ENCODE measurements at regions not wholly inside any gene's neighbourhood (a gene's known extent, or its start where the extent isn't known, plus 50 kb on each side); places are given as distances from the start of the nearest gene placed in this dataset.

DNA sequence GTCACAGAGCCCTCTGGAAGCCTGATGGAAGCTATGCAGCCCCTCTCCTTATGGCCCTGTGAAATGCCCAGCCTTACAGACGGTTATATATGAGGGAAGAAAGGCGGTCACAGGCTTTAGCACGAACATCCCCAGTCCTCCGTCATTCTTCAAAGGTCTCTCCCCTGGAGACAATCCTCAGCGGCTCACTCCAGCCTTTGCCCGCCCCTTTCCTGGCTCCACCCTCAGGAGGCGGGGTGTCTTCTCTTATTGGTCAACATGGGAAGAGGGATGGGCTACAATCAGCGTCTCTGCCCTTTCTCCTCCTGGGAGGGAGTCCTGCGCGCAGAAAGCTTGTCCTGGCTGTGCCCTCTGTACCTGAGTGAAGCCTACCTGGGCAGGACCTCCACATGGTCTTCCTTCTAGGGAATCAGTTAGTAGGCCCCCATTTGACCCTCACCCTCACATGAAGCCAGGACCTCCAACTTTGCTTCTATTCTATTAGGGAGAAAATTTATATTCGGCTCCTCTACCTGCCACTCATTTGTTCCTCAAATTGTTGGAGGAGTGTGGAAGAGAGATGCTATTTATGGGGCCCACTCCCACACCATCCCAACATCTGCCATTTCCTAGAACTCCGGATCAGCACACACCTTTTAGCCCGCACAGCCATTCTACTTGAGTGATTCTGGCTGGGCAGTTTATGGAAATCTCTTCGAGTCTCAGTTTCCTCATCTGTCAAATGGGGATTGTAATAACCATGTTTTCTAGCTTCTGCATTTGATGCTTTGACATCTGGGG is 112.9 kb upstream of the SLC6A11 start:
- FAIRE-seq: no peak
- no peak for DNase-seq (ENCODE audit: low spot score)

DNA sequence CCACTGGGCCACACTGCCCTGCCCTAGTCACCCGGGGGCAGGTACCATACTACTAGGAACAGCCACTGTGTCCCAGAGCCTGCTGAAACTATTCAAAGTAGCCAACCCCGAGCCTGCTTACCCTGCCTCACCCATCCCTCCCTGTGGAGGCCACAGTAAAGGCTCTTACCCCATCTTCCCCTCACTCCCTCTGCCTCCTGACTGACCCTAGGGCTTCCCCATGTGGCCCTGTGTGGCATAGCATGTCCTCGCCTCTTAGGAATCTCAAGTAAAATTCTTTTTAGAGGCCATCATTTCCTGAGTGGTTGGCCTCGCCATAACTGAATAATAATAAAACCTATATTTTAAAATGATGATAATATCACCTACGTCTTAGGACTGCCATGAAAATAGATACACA is 112.2 kb upstream of the SLC6A11 start:
- DNase-seq (ENCODE audit: low spot score): peak; percentile 44
- FAIRE-seq: no peak

DNA sequence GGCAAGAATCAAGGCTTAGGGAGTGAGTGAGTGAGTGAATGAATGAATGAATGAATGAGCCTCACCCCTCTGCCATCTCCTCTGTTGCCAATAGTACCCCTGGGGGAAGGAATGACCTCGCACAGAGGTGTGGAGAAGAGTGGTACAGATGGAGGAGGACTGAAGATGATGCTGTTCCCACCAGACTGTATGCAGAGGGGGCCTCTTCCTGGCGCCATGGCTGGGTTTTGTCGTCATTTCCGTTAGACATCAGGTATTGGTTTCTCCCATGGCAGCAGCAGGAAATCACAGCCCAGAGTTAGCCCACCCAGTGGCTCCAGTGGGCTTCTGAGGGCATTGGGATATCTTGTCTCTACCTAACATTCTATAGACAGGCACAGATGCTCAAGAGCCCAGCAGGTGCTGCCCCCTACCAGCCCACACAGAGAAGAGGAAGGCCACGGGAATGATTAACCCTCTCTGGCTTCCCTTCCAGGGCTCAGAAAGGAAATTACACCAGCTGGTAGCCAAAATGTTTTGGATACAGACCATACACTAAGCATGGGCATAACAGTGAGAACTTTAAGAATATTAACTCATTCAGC is 109.8 kb upstream of the SLC6A11 start:
- no peak for FAIRE-seq
- DNase-seq (ENCODE audit: low spot score): peak; percentile 37

DNA sequence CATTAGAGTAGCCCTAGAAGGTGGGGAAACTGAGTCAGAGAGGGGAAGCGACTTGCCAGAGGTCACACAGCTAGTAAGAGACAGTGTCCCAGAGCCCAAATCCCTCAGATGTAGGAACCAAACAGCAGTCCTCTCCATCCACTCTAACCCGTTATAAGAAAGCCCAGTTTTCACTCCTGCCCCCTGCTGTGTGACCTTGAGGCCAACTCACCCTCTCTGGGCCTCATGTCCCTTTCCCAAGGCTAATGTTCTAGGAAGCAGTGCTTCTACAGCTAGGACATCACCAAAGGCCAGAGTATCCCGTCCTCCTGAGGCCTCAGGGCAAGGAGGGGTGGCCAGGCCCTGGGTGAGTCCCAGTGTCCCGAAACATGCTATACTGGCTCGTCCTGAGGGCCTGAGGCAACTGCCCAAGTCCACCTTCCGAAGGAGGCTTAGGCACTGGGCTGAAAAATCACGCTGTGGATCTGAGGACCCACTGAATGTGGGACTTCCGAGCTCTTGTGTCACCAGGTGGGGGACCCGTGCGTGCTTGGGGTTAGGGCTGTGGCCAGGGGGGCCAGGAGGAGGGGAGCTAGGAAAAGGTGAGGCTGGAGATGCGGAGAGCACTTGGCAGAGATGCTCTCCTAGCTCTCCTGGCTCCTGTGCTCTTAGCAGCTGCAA is 109.2 kb upstream of the SLC6A11 start:
- FAIRE-seq: no peak

DNA sequence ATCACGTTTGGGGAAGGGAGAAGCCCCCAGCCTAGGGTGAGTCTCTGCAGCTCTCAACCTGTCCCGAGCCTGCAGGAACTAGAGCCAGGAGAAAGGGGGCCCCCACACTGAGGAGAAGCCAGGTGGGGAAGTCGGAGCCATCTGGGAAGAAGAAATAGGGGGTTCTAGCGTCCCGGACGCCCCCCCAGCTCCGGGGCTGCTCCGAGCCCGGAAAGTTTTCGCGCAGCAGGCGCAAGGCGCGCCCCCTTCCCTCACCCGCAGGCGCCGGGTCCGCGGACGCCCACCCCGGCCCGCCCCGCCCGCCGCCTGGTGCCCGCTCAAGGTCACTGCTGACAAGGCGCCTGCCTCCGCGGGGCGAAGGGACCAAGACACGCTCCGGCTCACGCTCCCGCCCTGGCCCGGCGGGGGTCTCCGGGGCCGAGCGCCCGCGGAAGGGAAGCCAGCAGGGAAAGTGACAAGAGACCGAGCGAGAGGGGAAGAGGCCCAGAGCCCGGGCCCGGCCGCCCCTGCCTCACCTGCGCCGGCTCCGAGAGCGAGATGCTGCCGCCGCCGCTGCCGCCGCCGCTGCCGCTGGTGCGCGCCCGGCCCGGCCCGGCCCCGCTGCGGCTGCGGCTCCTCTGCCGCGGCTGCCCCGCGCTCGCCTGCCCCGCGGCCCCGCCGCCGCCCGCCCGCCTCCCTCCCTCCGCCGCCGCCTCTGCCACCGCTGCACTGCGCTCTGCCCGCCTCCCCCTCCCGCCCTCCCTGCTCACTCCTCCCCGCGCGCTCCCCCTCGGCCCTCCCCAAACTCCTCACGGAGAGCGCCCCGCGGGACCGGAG is 108.4 kb upstream of the SLC6A11 start:
- FAIRE-seq: no peak

More for the DNA sequence above, 109.2 kb upstream of the SLC6A11 start:
- no peak for DNase-seq (ENCODE audit: low spot score)

DNA sequence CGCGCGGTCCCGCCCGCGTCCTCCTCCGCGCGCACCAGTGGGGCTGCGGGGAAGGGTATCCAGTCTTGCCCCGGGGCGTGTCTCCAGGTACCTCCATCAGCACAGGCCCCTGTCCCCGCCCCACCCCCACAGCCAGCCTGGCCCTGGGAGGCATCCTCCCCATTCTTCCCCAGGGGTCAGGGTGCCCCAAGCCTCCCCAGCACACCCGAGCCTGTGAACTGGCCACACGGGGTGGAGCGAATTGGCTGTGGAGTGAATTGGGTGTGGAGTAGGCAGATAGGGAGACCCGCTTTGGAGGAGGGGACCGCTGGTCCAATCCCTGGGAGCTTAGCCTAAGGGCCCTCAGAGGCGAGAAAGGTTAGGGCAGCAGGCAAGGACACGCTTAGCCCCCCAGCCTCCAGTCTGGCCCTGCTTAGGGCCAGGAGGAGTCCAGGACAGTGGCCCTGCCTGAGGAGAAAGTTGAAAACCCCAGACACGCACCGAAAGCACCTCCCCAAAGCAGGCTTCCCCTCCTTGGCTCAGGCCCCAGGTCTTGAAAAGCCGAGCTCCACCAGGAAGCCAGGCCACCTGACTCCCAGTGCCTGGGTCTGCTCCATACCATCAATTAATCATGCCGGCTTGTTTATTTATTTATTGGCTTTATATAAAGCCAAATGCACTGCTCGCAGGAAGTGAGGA is 107.7 kb upstream of the SLC6A11 start:
- DNase-seq (ENCODE audit: low spot score) (no peak), FAIRE-seq (no peak)

More for the DNA sequence above, 108.4 kb upstream of the SLC6A11 start:
- peak; percentile 54 for DNase-seq (ENCODE audit: low spot score)

DNA sequence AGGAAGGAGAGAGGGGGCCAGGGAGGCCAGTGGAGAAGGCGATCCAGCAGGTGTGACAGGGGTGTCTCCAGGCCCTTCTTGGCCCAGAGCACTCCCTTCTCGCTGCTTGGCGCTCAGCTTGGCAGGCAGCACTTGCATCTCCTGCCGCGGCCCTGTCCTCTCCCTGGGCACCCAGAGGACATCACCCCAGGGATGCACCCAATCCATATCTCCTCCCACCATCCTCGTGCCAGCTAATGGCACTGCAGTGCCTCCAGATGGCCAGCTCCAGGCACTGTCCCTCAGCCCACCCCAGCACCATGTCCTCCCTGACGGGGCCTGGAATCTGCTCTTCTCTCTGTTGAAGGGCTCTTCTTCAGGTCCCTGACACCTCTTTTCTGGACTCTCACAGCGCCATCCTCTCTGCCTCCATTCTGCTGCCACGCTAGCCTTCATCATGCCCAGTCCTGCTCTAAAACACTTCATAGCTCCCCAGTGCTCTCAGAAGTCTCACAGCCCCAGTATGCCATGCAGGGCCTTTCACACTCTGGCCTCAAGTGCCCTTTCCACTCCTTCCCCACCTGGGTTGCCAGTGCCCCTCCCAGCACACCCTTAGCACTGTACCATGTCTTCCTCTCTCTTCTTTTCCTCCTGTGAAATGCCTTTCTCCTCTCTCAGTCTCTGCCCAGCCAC is 106.8 kb upstream of the SLC6A11 start:
- FAIRE-seq (no peak), DNase-seq (ENCODE audit: low spot score) (no peak)

DNA sequence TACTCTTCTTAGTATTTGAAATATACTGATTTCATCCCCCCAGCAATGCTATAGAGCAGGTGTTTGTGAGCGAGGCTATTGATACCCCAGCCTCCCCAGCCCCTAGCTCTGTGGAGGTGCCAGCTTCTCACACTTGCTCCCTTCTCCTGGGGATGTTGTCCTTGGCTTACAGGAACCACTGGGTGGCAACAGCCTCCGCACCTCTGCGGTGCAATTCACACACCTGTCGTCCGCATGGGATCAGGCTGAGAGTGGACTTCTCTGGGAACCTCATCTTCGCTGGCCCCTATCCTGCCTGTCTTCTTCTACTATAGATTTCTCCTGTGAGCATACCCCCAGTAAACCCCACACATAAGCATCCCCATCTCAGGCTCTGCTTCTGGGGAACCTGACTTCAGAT is 103.9 kb upstream of the SLC6A11 start:
- DNase-seq (ENCODE audit: low spot score) (no peak), FAIRE-seq (no peak)

DNA sequence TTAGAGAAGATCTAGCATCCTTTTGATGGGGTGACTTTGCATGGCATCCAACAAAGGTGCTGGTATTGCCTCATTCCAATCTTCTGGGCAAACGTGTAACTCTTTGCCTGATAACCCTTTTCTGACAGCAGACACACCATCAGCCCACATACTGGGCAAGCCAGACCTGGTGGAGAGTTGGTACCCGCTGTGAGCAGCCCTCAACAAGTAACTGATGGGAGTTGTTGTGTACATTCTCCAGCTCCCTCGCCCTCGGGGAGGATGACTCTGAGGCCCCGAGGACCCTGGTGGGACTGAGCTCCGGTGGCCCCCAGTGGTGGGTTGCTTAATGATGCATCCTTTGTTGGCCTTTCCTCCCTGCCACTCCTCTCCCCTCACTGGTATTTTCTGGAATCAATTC is 102.4 kb upstream of the SLC6A11 start:
- FAIRE-seq (no peak), DNase-seq (ENCODE audit: low spot score) (no peak)

DNA sequence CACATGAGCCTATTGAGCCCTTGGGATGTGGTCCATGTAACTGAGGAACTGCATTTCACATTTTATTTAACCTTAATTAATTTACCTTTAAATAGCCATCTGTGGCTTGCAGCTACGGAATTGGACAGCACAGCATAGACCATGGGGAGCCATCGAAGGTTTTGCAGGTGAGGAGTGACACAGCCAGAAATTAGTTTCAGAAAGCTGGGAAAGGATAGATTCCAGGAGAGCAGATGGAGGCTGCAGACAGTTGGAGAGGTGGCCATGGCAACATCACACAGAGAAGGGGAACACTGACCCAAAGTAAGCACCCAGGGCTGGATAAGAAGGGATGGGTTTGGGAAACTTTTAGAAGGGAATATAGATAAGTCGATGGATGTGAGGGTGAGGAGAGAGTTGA is 100.1 kb upstream of the SLC6A11 start:
- FAIRE-seq: no peak

DNA sequence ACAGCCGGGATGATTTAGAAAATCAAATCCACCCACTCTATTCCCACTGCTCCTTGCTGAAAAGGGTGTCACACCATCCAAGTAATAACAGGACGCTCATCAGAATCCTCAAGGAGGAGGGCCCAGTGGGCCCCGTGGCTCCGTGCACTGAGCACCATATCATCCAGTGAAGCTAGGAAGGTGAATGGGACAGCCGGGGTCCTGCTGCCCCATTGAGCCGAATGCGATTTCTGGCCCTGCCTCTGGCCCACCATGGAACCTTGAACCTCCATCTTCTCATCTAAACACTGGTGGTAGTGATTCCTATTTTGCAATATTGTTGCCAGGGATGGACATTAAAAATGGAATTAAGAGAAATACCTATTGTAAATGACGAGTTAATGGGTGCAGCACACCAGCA is 99.1 kb upstream of the SLC6A11 start:
- no peak for FAIRE-seq
- DNase-seq (ENCODE audit: low spot score): no peak

More for the DNA sequence above, 100.1 kb upstream of the SLC6A11 start:
- no peak for DNase-seq (ENCODE audit: low spot score)

DNA sequence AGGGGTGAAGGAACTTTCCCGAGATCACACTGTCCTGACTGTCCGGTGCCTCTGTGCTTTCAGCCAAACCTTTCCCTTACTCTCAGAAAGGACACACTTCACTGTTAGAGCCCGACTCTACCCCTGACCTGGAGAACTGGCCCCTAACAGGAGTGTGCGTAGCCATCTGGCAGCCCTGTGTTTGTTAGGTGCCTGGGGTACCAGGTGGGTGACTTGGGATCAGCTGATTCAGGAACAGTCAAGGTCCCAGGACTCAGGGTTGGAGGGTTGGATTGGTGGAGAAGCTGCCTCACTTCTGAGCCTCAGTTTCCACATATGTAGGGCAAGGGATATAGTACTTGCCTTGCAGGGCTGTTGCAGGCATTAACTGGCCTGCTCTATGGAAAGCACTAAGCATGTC is 98.3 kb upstream of the SLC6A11 start:
- FAIRE-seq: no peak
- DNase-seq (ENCODE audit: low spot score): no peak

DNA sequence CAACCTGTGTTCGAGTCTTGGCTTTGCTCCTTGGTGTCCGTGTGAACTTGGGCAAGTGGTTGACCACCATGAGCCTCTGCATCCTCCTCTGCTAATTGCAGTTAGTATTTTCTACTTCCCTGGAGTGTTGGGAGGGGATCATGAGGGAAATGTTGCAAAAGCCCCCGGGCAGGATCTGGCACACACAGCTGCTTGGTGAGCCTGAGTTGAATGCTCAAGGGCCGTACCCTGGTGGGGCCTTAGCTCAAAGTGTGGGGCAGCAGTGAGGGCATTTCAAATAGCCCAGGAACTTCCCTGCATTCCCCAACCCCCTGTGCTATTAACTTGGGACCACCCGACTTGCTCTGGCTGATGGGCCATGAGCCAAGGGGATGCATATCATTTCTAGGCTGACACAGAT is 94.9 kb upstream of the SLC6A11 start:
- no peak for DNase-seq (ENCODE audit: low spot score)
- FAIRE-seq: no peak

DNA sequence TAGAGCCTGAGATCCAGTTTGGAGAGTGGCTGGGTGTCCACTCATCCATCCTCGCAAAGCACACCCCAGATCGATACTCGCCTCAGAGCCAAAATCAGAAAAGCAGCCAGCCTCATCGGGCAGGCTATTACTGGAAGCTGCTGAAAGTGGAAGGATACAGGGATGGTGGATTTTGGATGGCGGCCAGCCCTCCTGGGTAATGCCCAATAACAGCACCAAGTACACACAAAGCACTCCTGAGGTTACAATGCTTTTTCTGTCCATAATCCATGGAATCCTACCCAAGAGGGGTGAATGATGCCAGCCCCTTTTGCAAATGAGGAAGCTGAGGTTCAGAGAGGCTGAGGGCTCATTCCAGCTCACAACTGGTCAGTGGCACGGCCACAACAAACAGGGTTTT is 93.1 kb upstream of the SLC6A11 start:
- FAIRE-seq (no peak), DNase-seq (ENCODE audit: low spot score) (no peak)

DNA sequence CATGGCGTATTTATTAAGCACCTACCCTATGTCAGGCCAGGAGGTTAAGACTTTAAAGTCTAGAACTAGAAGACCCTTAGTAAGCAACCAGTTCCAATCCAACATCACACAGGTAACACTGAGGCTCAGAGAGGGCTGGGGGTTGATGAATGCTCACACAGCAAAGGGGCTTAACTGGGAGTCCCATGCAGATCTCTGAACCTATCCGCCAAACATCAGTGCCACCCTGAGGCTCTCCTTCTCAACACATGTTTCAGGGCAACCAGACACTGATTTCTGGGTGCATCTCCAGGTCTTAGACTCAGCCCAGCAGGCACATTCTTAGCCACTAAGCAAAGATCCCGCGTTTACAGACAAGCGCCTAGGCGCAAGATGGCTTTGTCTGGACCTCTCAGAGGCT is 92.0 kb upstream of the SLC6A11 start:
- FAIRE-seq (no peak), DNase-seq (ENCODE audit: low spot score) (no peak)

DNA sequence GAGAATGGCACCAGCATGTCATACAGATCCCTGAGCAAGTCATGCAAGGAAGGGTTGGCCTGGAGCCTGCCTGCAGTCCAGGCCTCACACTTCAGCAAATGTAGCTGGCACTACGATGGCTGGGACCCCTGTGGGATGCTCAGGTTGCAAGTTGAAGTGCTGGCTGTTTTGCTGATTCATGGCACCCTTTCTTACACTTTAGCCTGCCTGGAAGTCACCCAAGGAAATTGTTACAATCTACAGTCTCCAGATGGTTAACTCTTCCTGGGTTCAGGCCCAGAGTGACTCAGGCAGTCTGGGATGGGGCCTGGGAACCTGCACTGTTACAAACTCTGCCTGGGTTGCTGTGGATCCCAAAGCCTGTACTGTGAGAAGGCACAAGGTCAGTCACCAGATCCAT is 91.0 kb upstream of the SLC6A11 start:
- FAIRE-seq: no peak
- DNase-seq (ENCODE audit: low spot score): no peak

DNA sequence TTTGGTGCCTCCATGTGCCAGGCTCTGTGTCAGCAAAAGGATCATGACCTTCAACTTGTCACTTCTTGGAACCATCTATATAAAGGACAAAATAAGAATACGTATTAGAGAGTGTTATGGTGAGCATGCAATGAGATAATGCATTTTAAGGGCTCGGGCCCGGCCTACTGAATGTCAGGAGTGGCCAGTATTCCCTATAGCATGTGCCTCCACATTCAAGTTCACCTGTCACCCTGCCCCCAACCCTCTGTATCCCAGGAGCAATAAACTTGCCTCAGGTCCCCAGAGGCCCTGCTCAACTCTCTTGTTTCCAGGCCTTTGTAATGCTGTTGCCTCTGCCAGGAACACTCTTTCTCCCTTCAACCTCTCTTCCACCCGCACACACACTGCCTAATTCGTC is 90.2 kb upstream of the SLC6A11 start:
- FAIRE-seq: no peak

DNA sequence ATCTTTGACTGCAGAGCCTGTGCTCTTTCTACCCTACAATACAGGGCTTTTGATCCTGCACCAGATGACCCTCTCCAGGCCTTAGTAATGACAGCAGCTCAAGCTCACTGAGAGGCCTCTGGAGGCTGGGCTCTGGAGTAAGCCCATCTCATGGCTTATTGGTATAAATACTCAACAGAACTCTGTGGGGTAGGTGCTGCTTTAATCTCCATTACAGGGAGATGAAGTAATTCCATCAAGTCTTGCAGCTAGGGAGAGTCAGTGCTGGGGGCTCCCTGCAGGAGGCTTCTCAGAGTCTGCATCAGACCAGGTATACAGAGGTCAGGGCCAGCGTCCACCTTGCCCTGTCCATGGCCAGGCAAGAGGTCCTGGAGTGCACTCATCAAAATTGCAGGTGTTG is 89.2 kb upstream of the SLC6A11 start:
- FAIRE-seq: no peak

More for the DNA sequence above, 90.2 kb upstream of the SLC6A11 start:
- DNase-seq (ENCODE audit: low spot score): no peak

DNA sequence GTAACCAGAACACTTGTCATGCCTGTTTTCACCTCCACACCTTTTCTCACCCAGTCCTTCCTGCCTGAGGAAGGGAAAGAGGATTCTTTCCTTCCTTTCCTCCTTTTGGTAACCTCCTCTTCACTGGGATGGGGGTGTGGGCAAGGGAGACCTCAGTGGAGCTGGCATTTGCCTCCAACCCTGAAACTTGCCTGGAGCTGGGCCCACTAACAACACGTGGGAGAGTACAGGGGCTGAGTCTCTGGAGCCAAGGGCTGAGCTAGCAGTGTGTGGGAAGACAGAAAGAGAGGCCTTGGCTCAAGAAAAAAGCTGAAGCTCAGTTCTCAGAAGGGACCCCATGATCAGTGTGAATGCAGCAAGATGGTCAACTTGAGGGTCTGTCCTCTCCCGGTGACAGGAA is 86.6 kb upstream of the SLC6A11 start:
- no peak for DNase-seq (ENCODE audit: low spot score)
- FAIRE-seq: no peak

More for the DNA sequence above, 89.2 kb upstream of the SLC6A11 start:
- DNase-seq (ENCODE audit: low spot score): no peak

DNA sequence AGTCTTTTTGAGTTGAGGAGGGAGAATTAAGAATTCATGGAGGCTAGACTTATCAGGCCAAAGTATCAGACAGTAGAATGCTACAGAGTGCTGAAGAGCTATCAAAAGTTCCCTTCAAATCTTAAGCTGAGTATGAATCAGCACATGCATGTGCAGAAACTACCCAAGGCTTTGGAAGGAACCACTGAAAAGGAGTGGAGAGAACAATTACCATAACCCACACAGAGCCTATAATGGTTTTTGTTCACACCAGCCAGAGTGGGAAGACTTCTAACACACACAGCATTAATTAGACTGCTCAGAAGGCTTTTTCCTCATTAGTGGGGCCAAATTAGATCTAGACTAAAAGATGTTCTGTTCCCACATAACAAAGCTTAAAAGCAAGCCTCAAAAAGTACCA is 83.7 kb upstream of the SLC6A11 start:
- FAIRE-seq (no peak), DNase-seq (ENCODE audit: low spot score) (no peak)

DNA sequence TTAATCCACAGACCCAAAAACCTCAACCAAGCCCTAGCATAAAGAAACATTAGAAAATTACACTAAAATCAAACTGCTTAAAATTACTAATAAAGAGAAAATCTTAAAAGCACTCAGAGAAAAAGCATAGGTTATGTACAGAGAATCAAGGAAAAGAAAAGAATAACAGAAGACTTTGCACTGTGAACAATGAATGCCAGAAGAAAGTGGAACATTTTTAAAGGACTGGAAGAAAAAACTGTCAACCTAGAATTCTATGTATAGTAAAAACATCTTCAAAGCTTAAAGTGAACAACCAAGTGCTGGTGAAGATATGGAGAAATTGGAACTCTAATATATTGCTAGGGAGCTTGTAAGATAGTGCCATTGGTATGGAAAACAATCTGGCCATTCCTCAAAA is 82.7 kb upstream of the SLC6A11 start:
- FAIRE-seq: no peak

More for the DNA sequence above, 82.7 kb upstream of the SLC6A11 start:
- DNase-seq (ENCODE audit: low spot score): no peak

Measured in urothelium cell line (cell line).